Naive thymus-derived CD4-positive, alpha-beta T cell (primary cell): ENCODE measurements at regions not wholly inside any gene's neighbourhood (a gene's known extent, or its start where the extent isn't known, plus 50 kb on each side); places are given as distances from the start of the nearest gene placed in this dataset.

ENCODE experiments used
- ATAC-seq: fragments of 150-1000 bp; cut with Tn5 transposase; 2 replicates; pipeline ENCODE4 v1.10.0; 2021; ENCODE audit warnings: mild to moderate bottlenecking, moderate library complexity
- CTCF ChIA-PET: fragments of 350-600 bp; sonication (Branson Sonifier 250); formaldehyde crosslinking; loops from one replicate; lab custom pipeline; 2021; ENCODE audit warnings: antibody characterized with exemption; lab: Charles Lee
- POLR2A ChIA-PET: fragments of 350-600 bp; sonication (Branson Sonifier 250); formaldehyde crosslinking; loops from one replicate; lab custom pipeline; 2021; ENCODE audit warnings: antibody characterized with exemption, inconsistent platforms; lab: Charles Lee
- DNase-seq, 9 donors: peaks; one replicate each; pipeline versions ENCODE4 v3.0.0 to v3.0.0-alpha.2; 2020 to 2022; ENCODE audit warnings: mixed read lengths in 1 of 9
- H3K27ac ChIP-seq: one replicate; pipeline ENCODE4 v1.7.0; 2013; ENCODE audit warnings: mild to moderate bottlenecking, low read depth, low read length, moderate library complexity
- H3K27me3 ChIP-seq, 2 donors: one replicate each; pipeline ENCODE4 v1.7.0; 2013; ENCODE audit warnings: low read length in 2 of 2, mild to moderate bottlenecking in 2 of 2, moderate library complexity in 2 of 2; ENCODE audit not compliant: control insufficient read depth in 2 of 2, insufficient read depth in 2 of 2
- H3K36me3 ChIP-seq, 3 experiments: 1 replicate in 2 of 3; 2 replicates in 1 of 3; pipeline ENCODE4 v1.7.0; 2013; ENCODE audit warnings: low read length in 3 of 3, mild to moderate bottlenecking in 3 of 3, moderate library complexity in 1 of 3; ENCODE audit not compliant: insufficient read depth in 3 of 3, control insufficient read depth in 2 of 3
- H3K4me1 ChIP-seq, 2 donors: one replicate each; pipeline ENCODE4 v1.7.0; 2013; ENCODE audit warnings: low read length in 2 of 2, mild to moderate bottlenecking in 2 of 2, moderate library complexity in 1 of 2; ENCODE audit not compliant: control insufficient read depth in 2 of 2, insufficient read depth in 2 of 2
- H3K4me3 ChIP-seq: 2 replicates; pipeline ENCODE4 v1.7.0; 2013; ENCODE audit warnings: mild to moderate bottlenecking, low read length
- H3K9me3 ChIP-seq, 3 experiments: 1 replicate in 2 of 3; 2 replicates in 1 of 3; pipeline ENCODE4 v1.7.0; 2013; ENCODE audit warnings: low read length in 3 of 3; ENCODE audit not compliant: control insufficient read depth in 2 of 3
- H3K27ac Mint-ChIP-seq, 9 donors: one replicate each; pipeline ENCODE4 v1.8.0; 2020 to 2022; ENCODE audit warnings: mixed read lengths in 9 of 9, mild to moderate bottlenecking in 8 of 9, moderate library complexity in 5 of 9, inconsistent platforms in 2 of 9
- H3K27me3 Mint-ChIP-seq, 5 donors: one replicate each; pipeline ENCODE4 v1.8.0; 2021 to 2022; ENCODE audit warnings: mixed read lengths in 5 of 5, mild to moderate bottlenecking in 1 of 5
- H3K36me3 Mint-ChIP-seq, 5 donors: one replicate each; pipeline ENCODE4 v1.8.0; 2020 to 2022; ENCODE audit warnings: mixed read lengths in 5 of 5, mild to moderate bottlenecking in 3 of 5, inconsistent platforms in 1 of 5
- H3K4me1 Mint-ChIP-seq, 7 donors: one replicate each; pipeline ENCODE4 v1.8.0; 2020 to 2022; ENCODE audit warnings: mixed read lengths in 7 of 7, mild to moderate bottlenecking in 3 of 7, inconsistent platforms in 1 of 7
- H3K4me3 Mint-ChIP-seq, 10 donors: one replicate each; pipeline ENCODE4 v1.8.0; 2020 to 2022; ENCODE audit warnings: mild to moderate bottlenecking in 10 of 10, mixed read lengths in 10 of 10, moderate library complexity in 6 of 10, inconsistent platforms in 2 of 10
- H3K9me3 Mint-ChIP-seq, 11 donors: one replicate each; pipeline ENCODE4 v1.8.0; 2020 to 2022; ENCODE audit warnings: mixed read lengths in 11 of 11, mild to moderate bottlenecking in 4 of 11, inconsistent platforms in 1 of 11, moderate library complexity in 1 of 11
- intact Hi-C, 2 donors: fragments of 100-400 bp; cut with micrococcal nuclease; formaldehyde crosslinking; loops; one replicate each; pipeline ENCODE4 v1.15.1; 2023

GRCh38 chr16:6602405-6602804 is 730.2 kb upstream of the RBFOX1 start:
- no peak overlapping the region for H3K27ac ChIP-seq

GRCh38 chr16:6600167-6600566 is 732.5 kb upstream of the RBFOX1 start:
- no peak overlapping the region for H3K4me3 ChIP-seq
- no peaks in the 10 kb centered on the region for H3K36me3 ChIP-seq
- no peaks in the 10 kb centered on the region for H3K4me1 Mint-ChIP-seq
- ATAC-seq (no peak), DNase-seq (no peak)
- no peak overlapping the region for H3K27ac Mint-ChIP-seq
- H3K4me3 Mint-ChIP-seq, result no peak overlapping the region
- H3K4me1 ChIP-seq, result no peaks in the 10 kb centered on the region
- no peaks in the 10 kb centered on the region for H3K27me3 ChIP-seq
- intact Hi-C loops, result no loop called here
- CTCF ChIA-PET, result no interaction called here
- peaks cover 0 to under 1% (median 0%) of the 10 kb centered on the region in 5 donors for H3K27me3 Mint-ChIP-seq
- peaks cover 0 to 3% (median 0%) of the 10 kb centered on the region in 11 donors for H3K9me3 Mint-ChIP-seq
- H3K27ac ChIP-seq, result no peak overlapping the region
- H3K9me3 ChIP-seq, result no peaks in the 10 kb centered on the region
- H3K36me3 Mint-ChIP-seq, result no peaks in the 10 kb centered on the region
- POLR2A ChIA-PET, result no interaction called here

More at GRCh38 chr16:6602405-6602804, 730.2 kb upstream of the RBFOX1 start:
- H3K4me1 Mint-ChIP-seq, result no peaks in the 10 kb centered on the region
- DNase-seq (no peak), ATAC-seq (no peak)
- no peaks in the 10 kb centered on the region for H3K36me3 Mint-ChIP-seq
- no peaks in the 10 kb centered on the region for H3K27me3 ChIP-seq
- peaks cover 0 to 6% (median 0%) of the 10 kb centered on the region in 11 donors for H3K9me3 Mint-ChIP-seq
- H3K9me3 ChIP-seq, result no peaks in the 10 kb centered on the region
- intact Hi-C loops, result no loop called here
- H3K4me3 Mint-ChIP-seq, result no peak overlapping the region
- no peaks in the 10 kb centered on the region for H3K4me1 ChIP-seq
- H3K27ac Mint-ChIP-seq, result no peak overlapping the region
- no peaks in the 10 kb centered on the region for H3K36me3 ChIP-seq
- H3K4me3 ChIP-seq, result no peak overlapping the region
- ChIA-PET POLR2A (no interaction called here), CTCF (interaction anchor here (0.7 kb wide), 1 partner anchor 588 kb away, joined by 3 read pairs; no protein-coding TSS in a partner anchor)
- peaks cover 0 to 4% (median 0%) of the 10 kb centered on the region in 5 donors for H3K27me3 Mint-ChIP-seq

- no peak overlapping the region for H3K27ac Mint-ChIP-seq
- no peak for DNase-seq
- peaks cover 0 to 6% (median 0%) of the 10 kb centered on the region in 5 donors for H3K27me3 Mint-ChIP-seq
- Histone ChIP-seq H3K27me3 (no peaks in the 10 kb centered on the region), H3K4me3 (no peak overlapping the region), H3K36me3 (no peaks in the 10 kb centered on the region), H3K4me1 (no peaks in the 10 kb centered on the region), H3K9me3 (no peaks in the 10 kb centered on the region), H3K27ac (no peak overlapping the region)
- no peaks in the 10 kb centered on the region for H3K4me1 Mint-ChIP-seq
- H3K36me3 Mint-ChIP-seq, result no peaks in the 10 kb centered on the region
- ChIA-PET CTCF (no interaction called here), POLR2A (interaction anchor here (0.6 kb wide), 1 partner anchor 267 kb away, joined by 5 read pairs; no protein-coding TSS in a partner anchor)
- intact Hi-C loops, result no loop called here
- H3K9me3 Mint-ChIP-seq, result peaks cover 0 to 11% (median 3%) of the 10 kb centered on the region in 11 donors
- H3K4me3 Mint-ChIP-seq, result no peak overlapping the region
- no peak for ATAC-seq
Measured at GRCh38 chr16:6593799-6594198, 738.8 kb upstream of the RBFOX1 start.

GRCh38 chr16:6576606-6577005 is 756.0 kb upstream of the RBFOX1 start:
- no peak for DNase-seq
- no peak overlapping the region for H3K27ac Mint-ChIP-seq

GRCh38 chr16:6576113-6576512 is 756.5 kb upstream of the RBFOX1 start:
- no peaks in the 10 kb centered on the region for H3K36me3 Mint-ChIP-seq
- H3K4me3 ChIP-seq, result no peak overlapping the region
- no peak overlapping the region for H3K4me3 Mint-ChIP-seq
- ATAC-seq, result no peak
- H3K9me3 ChIP-seq, result no peaks in the 10 kb centered on the region
- no peak for DNase-seq
- H3K27me3 Mint-ChIP-seq, result peaks cover 0 to 6% (median 0%) of the 10 kb centered on the region in 5 donors
- ChIA-PET CTCF (no interaction called here), POLR2A (no interaction called here)
- H3K4me1 ChIP-seq, result no peaks in the 10 kb centered on the region
- no peak overlapping the region for H3K27ac Mint-ChIP-seq
- no peak overlapping the region for H3K27ac ChIP-seq
- H3K27me3 ChIP-seq, result no peaks in the 10 kb centered on the region
- no peaks in the 10 kb centered on the region for H3K36me3 ChIP-seq
- intact Hi-C loops, result no loop called here
- H3K9me3 Mint-ChIP-seq, result peaks cover 0 to 22% (median 5%) of the 10 kb centered on the region in 11 donors
- no peaks in the 10 kb centered on the region for H3K4me1 Mint-ChIP-seq

More at GRCh38 chr16:6576606-6577005, 756.0 kb upstream of the RBFOX1 start:
- intact Hi-C loops, result no loop called here
- H3K4me1 ChIP-seq, result no peaks in the 10 kb centered on the region
- H3K36me3 Mint-ChIP-seq, result no peaks in the 10 kb centered on the region
- H3K9me3 ChIP-seq, result no peaks in the 10 kb centered on the region
- no peaks in the 10 kb centered on the region for H3K4me1 Mint-ChIP-seq
- no peaks in the 10 kb centered on the region for H3K36me3 ChIP-seq
- ATAC-seq, result no peak
- no peak overlapping the region for H3K4me3 Mint-ChIP-seq
- ChIA-PET POLR2A (no interaction called here), CTCF (no interaction called here)
- no peaks in the 10 kb centered on the region for H3K27me3 ChIP-seq
- no peak overlapping the region for H3K4me3 ChIP-seq
- peaks cover 0 to 6% (median 0%) of the 10 kb centered on the region in 5 donors for H3K27me3 Mint-ChIP-seq
- H3K9me3 Mint-ChIP-seq, result peaks cover 0 to 22% (median 5%) of the 10 kb centered on the region in 11 donors
- H3K27ac ChIP-seq, result no peak overlapping the region

- no peak overlapping the region for H3K27ac ChIP-seq
- peaks cover 0 to 22% (median 5%) of the 10 kb centered on the region in 11 donors for H3K9me3 Mint-ChIP-seq
- no peaks in the 10 kb centered on the region for H3K27me3 ChIP-seq
- no peaks in the 10 kb centered on the region for H3K36me3 ChIP-seq
- H3K4me1 ChIP-seq, result no peaks in the 10 kb centered on the region
- no peak overlapping the region for H3K27ac Mint-ChIP-seq
- intact Hi-C loops, result no loop called here
- H3K36me3 Mint-ChIP-seq, result no peaks in the 10 kb centered on the region
- no peak overlapping the region for H3K4me3 ChIP-seq
- ATAC-seq (no peak), DNase-seq (no peak)
- ChIA-PET POLR2A (no interaction called here), CTCF (no interaction called here)
- no peaks in the 10 kb centered on the region for H3K4me1 Mint-ChIP-seq
- H3K4me3 Mint-ChIP-seq, result no peak overlapping the region
- no peaks in the 10 kb centered on the region for H3K9me3 ChIP-seq
- peaks cover 0 to 6% (median 0%) of the 10 kb centered on the region in 5 donors for H3K27me3 Mint-ChIP-seq
Measured at GRCh38 chr16:6574146-6574545, 758.5 kb upstream of the RBFOX1 start.

GRCh38 chr16:6573577-6573976 is 759.1 kb upstream of the RBFOX1 start:
- no peak overlapping the region for H3K4me3 Mint-ChIP-seq
- H3K27ac ChIP-seq, result no peak overlapping the region

More at GRCh38 chr16:6573577-6573976, 759.1 kb upstream of the RBFOX1 start:
- H3K27me3 ChIP-seq, result no peaks in the 10 kb centered on the region
- peaks cover 0 to 22% (median 5%) of the 10 kb centered on the region in 11 donors for H3K9me3 Mint-ChIP-seq
- no peaks in the 10 kb centered on the region for H3K9me3 ChIP-seq
- no peak overlapping the region for H3K4me3 ChIP-seq
- intact Hi-C loops, result no loop called here
- DNase-seq (no peak), ATAC-seq (no peak)
- no peaks in the 10 kb centered on the region for H3K4me1 ChIP-seq
- peaks cover 0 to 6% (median 0%) of the 10 kb centered on the region in 5 donors for H3K27me3 Mint-ChIP-seq
- H3K36me3 Mint-ChIP-seq, result no peaks in the 10 kb centered on the region
- POLR2A ChIA-PET, result no interaction called here
- no peaks in the 10 kb centered on the region for H3K4me1 Mint-ChIP-seq
- no peaks in the 10 kb centered on the region for H3K36me3 ChIP-seq
- no peak overlapping the region for H3K27ac Mint-ChIP-seq
- CTCF ChIA-PET, result no interaction called here
